ENCODE measurements at regions not wholly inside any gene's neighbourhood (a gene's known extent, or its start where the extent isn't known, plus 50 kb on each side); places are given as distances from the start of the nearest gene placed in this dataset.

GRCh38 chr12:68392376-68392775 is 60.2 kb upstream of the MDM1 start:
- no peak for TF ChIP-seq RARB (CRISPR knock-in tag; IDR thresholded peaks at IDR 0.05)
- TF ChIP-seq CREB5 (CRISPR knock-in tag; IDR thresholded peaks at IDR 0.05; ENCODE audit: low read depth): no peak
- no peak for TF ChIP-seq CSDC2 (CRISPR knock-in tag; IDR thresholded peaks at IDR 0.05)
- no peak for TF ChIP-seq ZFP30 (CRISPR knock-in tag; IDR thresholded peaks at IDR 0.05)
- no peak for TF ChIP-seq ESRRG (CRISPR knock-in tag; IDR thresholded peaks at IDR 0.05)
- TF ChIP-seq PATZ1 (CRISPR knock-in tag; IDR thresholded peaks at IDR 0.05; ENCODE audit: borderline replicate concordance): no peak
- no peak for TF ChIP-seq ZFP3 (CRISPR knock-in tag; IDR thresholded peaks at IDR 0.05)
- TF ChIP-seq GLIS3 (CRISPR knock-in tag; IDR thresholded peaks at IDR 0.05): no peak
- TF ChIP-seq ZC3H10 (CRISPR knock-in tag; IDR thresholded peaks at IDR 0.05): no peak
- no peak for TF ChIP-seq TSHZ2 (CRISPR knock-in tag; IDR thresholded peaks at IDR 0.05)
- TF ChIP-seq ARNTL (CRISPR knock-in tag; IDR thresholded peaks at IDR 0.05; ENCODE audit: borderline replicate concordance, low read depth): no peak
